GM19023 (cell line): ENCODE measurements at regions not wholly inside any gene's neighbourhood (a gene's known extent, or its start where the extent isn't known, plus 50 kb on each side); places are given as distances from the start of the nearest gene placed in this dataset.

Experiments used
- ATAC-seq: cut with Tn5 transposase; IDR thresholded peaks from one replicate; pipeline ENCODE4 v1.9.1; 2021; ENCODE audit warnings: mild to moderate bottlenecking, moderate library complexity; ENCODE audit not compliant: unreplicated experiment

- ATAC-seq = no peak
Observed at GRCh38 chr18:72601944-72602343, 57.8 kb upstream of the CBLN2 start.

GRCh38 chr18:72601481-72601880 is 57.3 kb upstream of the CBLN2 start:
- no peak for ATAC-seq
